WTC11 (cell line): ENCODE measurements at regions not wholly inside any gene's neighbourhood (a gene's known extent, or its start where the extent isn't known, plus 50 kb on each side); places are given as distances from the start of the nearest gene placed in this dataset.

ENCODE experiments used
- ATAC-seq: fragments of 200-7000 bp; cut with Tn5 transposase; 2 replicates; pipeline ENCODE4 v1.10.0; 2021; ENCODE audit warnings: mild to moderate bottlenecking, moderate library complexity
- CTCF ChIA-PET: fragments of 300-600 bp; sonication (Branson Sonifier 250); formaldehyde crosslinking; loops from one replicate; lab custom pipeline; 2021; ENCODE audit warnings: antibody characterized with exemption; lab: Charles Lee
- POLR2A ChIA-PET: fragments of 350-600 bp; sonication (Branson Sonifier 250); formaldehyde crosslinking; loops from one replicate; lab custom pipeline; 2021; ENCODE audit warnings: antibody characterized with exemption; lab: Charles Lee
- DNase-seq: peaks from one replicate; pipeline ENCODE4 v3.0.0; 2021; ENCODE audit warnings: low spot score
- H3K27ac Mint-ChIP-seq: 2 replicates; pipeline ENCODE4 v1.8.0; 2021; ENCODE audit warnings: mixed read lengths
- H3K27me3 Mint-ChIP-seq: 2 replicates; pipeline ENCODE4 v1.8.0; 2021; ENCODE audit warnings: low read depth, mild to moderate bottlenecking, moderate library complexity, mixed read lengths
- H3K36me3 Mint-ChIP-seq: 2 replicates; pipeline ENCODE4 v1.8.0; 2021; ENCODE audit warnings: mixed read lengths
- H3K4me1 Mint-ChIP-seq: 2 replicates; pipeline ENCODE4 v1.8.0; 2022; ENCODE audit warnings: mixed read lengths
- H3K4me3 Mint-ChIP-seq: 2 replicates; pipeline ENCODE4 v1.8.0; 2021; ENCODE audit warnings: mild to moderate bottlenecking, moderate library complexity, mixed read lengths
- H3K9me3 Mint-ChIP-seq: 2 replicates; pipeline ENCODE4 v1.8.0; 2021; ENCODE audit warnings: mixed read lengths
- AR ChIP-seq: fragments of 250-450 bp; sonication (Bioruptor Pico); IDR thresholded peaks from 2 replicates; pipeline ENCODE4 v1.9.0; 2021; ENCODE audit warnings: mild to moderate bottlenecking
- CBFB ChIP-seq: sonication (generic); formaldehyde crosslinking; IDR thresholded peaks from 2 replicates; pipeline ENCODE4 v1.8.1; 2022; ENCODE audit warnings: mild to moderate bottlenecking, low read depth, missing genetic modification reagents
- CTCF ChIP-seq: fragments of 200-600 bp; IDR thresholded peaks from 2 replicates; pipeline ENCODE4 v1.8.0; 2022; ENCODE audit warnings: antibody characterized with exemption
- E2F5 ChIP-seq: sonication (generic); formaldehyde crosslinking; IDR thresholded peaks from 2 replicates; pipeline ENCODE4 v1.8.1; 2022; ENCODE audit warnings: mild to moderate bottlenecking, moderate library complexity, missing genetic modification reagents
- KAT7 ChIP-seq: sonication (generic); formaldehyde crosslinking; IDR thresholded peaks from 2 replicates; pipeline ENCODE4 v1.8.1; 2023; ENCODE audit warnings: missing genetic modification reagents, mild to moderate bottlenecking, borderline replicate concordance
- NR3C1 ChIP-seq: sonication (generic); formaldehyde crosslinking; conservative IDR thresholded peaks from 2 replicates; pipeline ENCODE4 v1.8.1; 2023; ENCODE audit warnings: low read depth, mild to moderate bottlenecking, missing genetic modification reagents
- OVOL2 ChIP-seq: fragments of 250-450 bp; sonication (Bioruptor Pico); IDR thresholded peaks from 2 replicates; pipeline ENCODE4 v1.9.0; 2021; ENCODE audit warnings: mild to moderate bottlenecking, borderline replicate concordance
- PRDM15 ChIP-seq: sonication (generic); formaldehyde crosslinking; IDR thresholded peaks from 2 replicates; pipeline ENCODE4 v1.8.0; 2022; ENCODE audit warnings: missing genetic modification reagents
- SP1 ChIP-seq: sonication (generic); formaldehyde crosslinking; conservative IDR thresholded peaks from 2 replicates; pipeline ENCODE4 v1.8.1; 2022; ENCODE audit warnings: missing genetic modification reagents
- TEAD1 ChIP-seq: sonication (generic); formaldehyde crosslinking; IDR thresholded peaks from 2 replicates; pipeline ENCODE4 v1.8.0; 2022; ENCODE audit warnings: mild to moderate bottlenecking, missing genetic modification reagents
- TEAD4 ChIP-seq: sonication (generic); formaldehyde crosslinking; IDR thresholded peaks from 2 replicates; pipeline ENCODE4 v1.8.0; 2022; ENCODE audit warnings: mild to moderate bottlenecking, missing genetic modification reagents
- ZNF232 ChIP-seq: sonication (generic); formaldehyde crosslinking; IDR thresholded peaks from 2 replicates; pipeline ENCODE4 v1.8.0; 2022; ENCODE audit warnings: mild to moderate bottlenecking, missing genetic modification reagents
- ZNF281 ChIP-seq: sonication (generic); formaldehyde crosslinking; IDR thresholded peaks from 2 replicates; pipeline ENCODE4 v1.8.0; 2023; ENCODE audit warnings: mild to moderate bottlenecking, missing genetic modification reagents
- ZNF317 ChIP-seq: sonication (generic); formaldehyde crosslinking; IDR thresholded peaks from 2 replicates; pipeline ENCODE4 v1.8.1; 2023; ENCODE audit warnings: low read depth, mild to moderate bottlenecking, moderate library complexity, missing genetic modification reagents, borderline replicate concordance
- ZNF416 ChIP-seq: fragments of 250-450 bp; sonication (Bioruptor Pico); IDR thresholded peaks from 2 replicates; pipeline ENCODE4 v1.9.0; 2021; ENCODE audit warnings: mild to moderate bottlenecking, inconsistent platforms
- ZNF532 ChIP-seq: fragments of 250-450 bp; sonication (Bioruptor Pico); IDR thresholded peaks from 2 replicates; pipeline ENCODE4 v1.9.0; 2021; ENCODE audit warnings: mild to moderate bottlenecking, borderline replicate concordance

GRCh38 chr4:120472447-120473131, 405.9 kb upstream of the MAD2L1 start (continued):
- TF ChIP-seq PRDM15 (CRISPR knock-in tag), result no peak

- DNase-seq (peak; percentile 30), ATAC-seq (peak; percentile 99)
- no peaks in the 10 kb centered on the region for H3K36me3 Mint-ChIP-seq
- peaks cover 15% of the 10 kb centered on the region for H3K4me1 Mint-ChIP-seq
- peak overlapping the region; percentile 26 for H3K4me3 Mint-ChIP-seq
- TF ChIP-seq ZNF317 (CRISPR knock-in tag) (0 out of 2 replicates have a peak, but pooled peaks have one; percentile 29), TEAD1 (CRISPR knock-in tag) (0 out of 2 replicates have a peak, but pooled peaks have one; percentile 37), NR3C1 (CRISPR knock-in tag) (no peak), TEAD4 (0 out of 2 replicates have a peak, but pooled peaks have one; percentile 48)
- TF ChIP-seq, all 79 proteins: peak for 3
- H3K27ac Mint-ChIP-seq, result peak overlapping the region; percentile 93
- H3K9me3 Mint-ChIP-seq, result peaks cover 18% of the 10 kb centered on the region
- no peaks in the 10 kb centered on the region for H3K27me3 Mint-ChIP-seq
- POLR2A ChIA-PET, result no interaction called here
- CTCF ChIA-PET, result no interaction called here
Observed at GRCh38 chr4:120466429-120466828, 399.8 kb upstream of the MAD2L1 start.

- no peak for DNase-seq
- H3K36me3 Mint-ChIP-seq, result no peaks in the 10 kb centered on the region
- ChIA-PET CTCF (no interaction called here), POLR2A (no interaction called here)
- no peak overlapping the region for H3K27ac Mint-ChIP-seq
- H3K4me1 Mint-ChIP-seq, result no peaks in the 10 kb centered on the region
- no peak overlapping the region for H3K4me3 Mint-ChIP-seq
- no peaks in the 10 kb centered on the region for H3K9me3 Mint-ChIP-seq
- ATAC-seq, result no peak
- H3K27me3 Mint-ChIP-seq, result no peaks in the 10 kb centered on the region
- TF ChIP-seq OVOL2, result no peak
- TF ChIP-seq ZNF416 (CRISPR knock-in tag), result no peak
- no peak for TF ChIP-seq SP1 (CRISPR knock-in tag)
- no peak for TF ChIP-seq AR (CRISPR knock-in tag)
- TF ChIP-seq ZNF532 (CRISPR knock-in tag), result no peak
- TF ChIP-seq KAT7 (CRISPR knock-in tag), result no peak
- no peak for TF ChIP-seq E2F5 (CRISPR knock-in tag)
- no peak for TF ChIP-seq NR3C1 (CRISPR knock-in tag)
- TF ChIP-seq CBFB (CRISPR knock-in tag), result no peak
- TF ChIP-seq ZNF281 (CRISPR knock-in tag), result no peak
- no peak for TF ChIP-seq CTCF
- no peak for TF ChIP-seq ZNF232 (CRISPR knock-in tag)
Observed at GRCh38 chr4:120454788-120455187, 388.1 kb upstream of the MAD2L1 start.
